Activated T-helper 17 cell treated with anti-CD3 and anti-CD28 coated beads, Interleukin-2, amount 50 U/mL, for 72 hours (primary cell): ENCODE measurements at regions not wholly inside any gene's neighbourhood (a gene's known extent, or its start where the extent isn't known, plus 50 kb on each side); places are given as distances from the start of the nearest gene placed in this dataset.
"Not testable (repeated sequence)": the region's sequence is repeated elsewhere in the genome, so short reads cannot be mapped to it uniquely, and the experiment has no call there.

Experiments
- ATAC-seq: fragments of 150-1000 bp; cut with Tn5 transposase; replicated peaks from 2 replicates; pipeline ENCODE4 v1.10.0; 2021; ENCODE audit warnings: mild to moderate bottlenecking, moderate library complexity
- H3K27ac Mint-ChIP-seq: one replicate; pipeline ENCODE4 v1.8.0; 2022; ENCODE audit warnings: mixed read lengths
- H3K27me3 Mint-ChIP-seq: one replicate; pipeline ENCODE4 v1.8.0; 2022; ENCODE audit warnings: mixed read lengths
- H3K36me3 Mint-ChIP-seq: one replicate; pipeline ENCODE4 v1.8.0; 2022; ENCODE audit warnings: low read depth, mild to moderate bottlenecking, mixed read lengths
- H3K4me1 Mint-ChIP-seq: one replicate; pipeline ENCODE4 v1.8.0; 2022; ENCODE audit warnings: mixed read lengths
- H3K4me3 Mint-ChIP-seq: one replicate; pipeline ENCODE4 v1.8.0; 2022; ENCODE audit warnings: mild to moderate bottlenecking, mixed read lengths
- H3K9me3 Mint-ChIP-seq: one replicate; pipeline ENCODE4 v1.8.0; 2022; ENCODE audit warnings: mixed read lengths

DNA sequence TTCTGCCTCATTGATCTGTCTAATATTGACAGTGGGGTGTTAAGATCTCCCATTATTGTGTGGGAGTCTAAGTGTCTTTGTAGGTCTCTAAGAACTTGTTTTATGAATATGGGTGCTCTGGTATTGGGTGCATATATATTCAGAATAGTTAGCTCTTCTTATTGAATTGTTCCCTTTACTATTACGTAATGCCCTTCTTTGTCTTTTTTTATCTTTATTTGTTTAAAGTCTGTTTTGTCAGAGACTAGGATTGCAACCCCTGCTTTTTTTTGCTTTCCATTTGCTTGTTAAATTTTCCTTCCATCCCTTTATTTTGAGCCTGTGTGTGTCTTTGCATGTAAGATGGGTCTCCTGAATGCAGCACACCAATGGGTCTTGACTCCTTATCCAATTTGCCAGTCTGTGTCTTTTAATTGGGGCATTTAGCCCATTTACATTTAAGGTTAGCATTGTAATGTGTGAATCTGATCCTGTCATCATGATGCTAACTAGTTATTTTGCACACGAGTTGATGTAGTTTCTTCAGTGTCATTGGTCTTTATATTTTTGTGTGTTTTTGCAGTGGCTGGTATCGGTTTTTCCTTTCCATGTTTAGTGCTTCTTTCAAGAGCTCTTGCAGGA lies 1126.0 kb upstream of the TMEM132C start:
- H3K27ac Mint-ChIP-seq, H3K4me3 Mint-ChIP-seq, H3K4me1 Mint-ChIP-seq, ATAC-seq, H3K36me3 Mint-ChIP-seq: not testable (repeated sequence)
- peaks cover 12% of the 10 kb centered on the region for H3K9me3 Mint-ChIP-seq
- H3K27me3 Mint-ChIP-seq: peaks cover 27% of the 10 kb centered on the region

DNA sequence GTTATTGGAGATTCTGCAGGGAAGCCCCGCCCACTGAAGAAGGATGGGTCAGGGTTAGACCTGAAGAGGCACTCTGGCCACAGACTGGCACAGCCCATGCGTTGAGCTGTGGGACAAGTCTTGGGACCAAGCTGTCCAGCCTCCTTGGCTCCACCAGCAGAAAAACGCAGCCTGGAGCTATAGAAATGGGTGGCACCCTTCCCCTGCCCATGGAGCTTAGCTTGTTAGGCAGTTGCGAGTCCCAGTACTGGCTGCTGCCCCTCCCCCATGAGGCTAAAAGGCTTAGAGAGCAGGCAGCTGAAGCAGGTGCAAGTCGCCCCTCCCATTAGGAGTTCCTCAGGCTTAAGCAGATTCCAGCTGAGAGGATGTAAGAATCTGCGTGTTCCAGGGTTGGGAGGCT lies 1124.0 kb upstream of the TMEM132C start:
- H3K27ac Mint-ChIP-seq: no peak overlapping the region
- ATAC-seq: no peak
- no peaks in the 10 kb centered on the region for H3K36me3 Mint-ChIP-seq
- no peak overlapping the region for H3K4me3 Mint-ChIP-seq
- H3K9me3 Mint-ChIP-seq: peaks cover 12% of the 10 kb centered on the region
- no peaks in the 10 kb centered on the region for H3K4me1 Mint-ChIP-seq
- H3K27me3 Mint-ChIP-seq: peaks cover 25% of the 10 kb centered on the region

- peaks cover 12% of the 10 kb centered on the region for H3K9me3 Mint-ChIP-seq
- no peak overlapping the region for H3K4me3 Mint-ChIP-seq
- H3K36me3 Mint-ChIP-seq: no peaks in the 10 kb centered on the region
- no peaks in the 10 kb centered on the region for H3K4me1 Mint-ChIP-seq
- H3K27me3 Mint-ChIP-seq: peaks cover 18% of the 10 kb centered on the region
- no peak overlapping the region for H3K27ac Mint-ChIP-seq
- no peak for ATAC-seq
Observed at GRCh38 chr12:127144770-127145169, 1122.2 kb upstream of the TMEM132C start.

- Mint-ChIP-seq H3K27ac (peak overlapping the region; percentile 46), H3K4me3 (peak overlapping the region; percentile 75), H3K4me1 (no peaks in the 10 kb centered on the region), H3K36me3 (no peaks in the 10 kb centered on the region), H3K27me3 (peaks cover 13% of the 10 kb centered on the region), H3K9me3 (peaks cover 12% of the 10 kb centered on the region)
- no peak for ATAC-seq
Observed at GRCh38 chr12:127145241-127145928, 1121.6 kb upstream of the TMEM132C start.

DNA sequence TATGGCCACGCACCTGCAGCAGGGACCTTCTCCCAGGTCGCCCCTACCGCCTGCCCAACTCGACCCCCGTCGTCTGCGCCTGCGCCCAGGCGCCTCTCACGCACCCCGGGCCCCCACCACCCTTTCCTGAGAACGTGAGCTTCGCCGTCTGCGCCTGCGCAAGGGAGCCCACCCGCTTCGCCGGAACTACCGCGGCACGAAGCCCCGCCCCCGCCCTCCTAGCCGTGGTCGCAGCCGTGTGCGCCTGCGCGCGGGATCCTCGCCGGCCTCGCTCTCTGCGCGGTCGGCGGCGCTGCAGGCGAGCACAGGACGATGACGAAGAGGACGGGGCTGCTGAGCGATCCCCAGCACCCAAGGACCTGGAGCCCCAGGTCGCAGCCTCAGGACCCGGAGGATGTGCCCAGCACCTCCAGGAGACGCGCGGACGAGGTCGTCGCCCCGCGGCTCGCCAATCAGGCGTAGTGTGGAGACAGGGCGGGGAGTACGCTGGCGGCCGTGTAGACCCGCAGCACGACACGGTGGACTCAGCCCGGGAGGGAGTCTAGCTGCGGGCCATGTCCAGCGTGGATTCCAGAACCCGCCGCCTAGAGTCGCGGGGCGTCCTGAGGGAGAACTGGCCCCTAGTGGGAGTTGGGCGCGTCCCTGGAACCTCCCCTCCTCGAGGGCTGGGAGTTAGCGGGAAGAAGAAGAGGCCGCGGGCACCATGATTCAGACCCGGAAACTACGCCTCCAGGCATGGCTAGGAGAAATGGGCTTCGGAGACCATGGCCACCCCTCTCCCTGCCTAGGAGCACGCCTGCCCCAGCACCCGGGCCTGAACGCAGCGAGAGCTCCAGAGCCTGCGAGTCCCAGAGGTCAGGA lies 1120.8 kb upstream of the TMEM132C start:
- Mint-ChIP-seq H3K9me3 (peaks cover 9% of the 10 kb centered on the region), H3K4me3 (peak overlapping the region; percentile 75), H3K36me3 (no peaks in the 10 kb centered on the region), H3K27ac (peak overlapping the region; percentile 46), H3K27me3 (peaks cover 10% of the 10 kb centered on the region), H3K4me1 (no peaks in the 10 kb centered on the region)
- ATAC-seq: peak; percentile 93

- H3K27ac Mint-ChIP-seq: no peak overlapping the region
- H3K4me1 Mint-ChIP-seq: no peaks in the 10 kb centered on the region
- no peaks in the 10 kb centered on the region for H3K9me3 Mint-ChIP-seq
- no peak for ATAC-seq
- H3K27me3 Mint-ChIP-seq: peaks cover 3% of the 10 kb centered on the region
- H3K36me3 Mint-ChIP-seq: no peaks in the 10 kb centered on the region
- H3K4me3 Mint-ChIP-seq: peak overlapping the region; percentile 75
Observed at GRCh38 chr12:127146991-127147718, 1119.8 kb upstream of the TMEM132C start.

DNA sequence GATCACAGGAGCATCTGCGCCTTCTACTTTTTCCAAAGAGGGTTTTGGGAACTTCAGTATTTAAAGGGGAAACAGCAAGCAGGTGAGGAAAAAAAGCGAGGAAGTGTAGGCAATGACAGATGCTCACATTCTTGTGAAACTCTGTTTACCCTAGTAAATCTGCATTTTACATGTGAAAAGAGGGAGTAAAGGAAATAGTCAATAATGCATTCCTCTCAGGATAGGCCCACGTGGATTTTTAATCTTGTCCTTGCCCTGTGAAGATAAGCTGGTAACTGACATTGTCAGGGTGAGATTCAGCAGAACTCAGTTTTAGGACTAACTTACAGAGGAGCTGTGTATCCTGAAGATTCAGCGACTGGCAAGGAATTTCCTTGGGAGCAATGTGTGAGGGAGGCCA lies 1119.2 kb upstream of the TMEM132C start:
- no peaks in the 10 kb centered on the region for H3K9me3 Mint-ChIP-seq
- no peaks in the 10 kb centered on the region for H3K4me1 Mint-ChIP-seq
- H3K4me3 Mint-ChIP-seq: no peak overlapping the region
- no peak overlapping the region for H3K27ac Mint-ChIP-seq
- ATAC-seq: no peak
- H3K27me3 Mint-ChIP-seq: no peaks in the 10 kb centered on the region
- H3K36me3 Mint-ChIP-seq: no peaks in the 10 kb centered on the region

DNA sequence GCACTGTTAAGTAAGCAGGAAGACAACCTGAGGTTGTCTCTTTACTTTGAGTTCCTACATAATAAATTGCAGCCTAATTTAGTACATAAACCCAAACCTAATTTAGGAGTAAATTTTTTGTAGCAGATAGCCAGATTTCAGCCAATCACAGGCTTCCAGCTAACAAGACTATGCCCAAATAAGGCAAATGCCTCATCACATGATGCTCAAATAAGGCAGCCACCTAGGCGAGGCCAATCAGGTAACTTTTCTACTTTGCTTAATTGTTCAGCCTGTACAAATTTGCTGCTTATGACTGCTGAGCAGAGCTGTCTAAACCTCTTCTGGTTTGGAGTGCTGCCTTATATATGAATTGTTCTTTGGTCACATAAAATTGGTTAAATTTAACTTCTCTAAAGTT lies 1118.7 kb upstream of the TMEM132C start:
- no peak for ATAC-seq
- H3K27ac Mint-ChIP-seq: no peak overlapping the region

DNA sequence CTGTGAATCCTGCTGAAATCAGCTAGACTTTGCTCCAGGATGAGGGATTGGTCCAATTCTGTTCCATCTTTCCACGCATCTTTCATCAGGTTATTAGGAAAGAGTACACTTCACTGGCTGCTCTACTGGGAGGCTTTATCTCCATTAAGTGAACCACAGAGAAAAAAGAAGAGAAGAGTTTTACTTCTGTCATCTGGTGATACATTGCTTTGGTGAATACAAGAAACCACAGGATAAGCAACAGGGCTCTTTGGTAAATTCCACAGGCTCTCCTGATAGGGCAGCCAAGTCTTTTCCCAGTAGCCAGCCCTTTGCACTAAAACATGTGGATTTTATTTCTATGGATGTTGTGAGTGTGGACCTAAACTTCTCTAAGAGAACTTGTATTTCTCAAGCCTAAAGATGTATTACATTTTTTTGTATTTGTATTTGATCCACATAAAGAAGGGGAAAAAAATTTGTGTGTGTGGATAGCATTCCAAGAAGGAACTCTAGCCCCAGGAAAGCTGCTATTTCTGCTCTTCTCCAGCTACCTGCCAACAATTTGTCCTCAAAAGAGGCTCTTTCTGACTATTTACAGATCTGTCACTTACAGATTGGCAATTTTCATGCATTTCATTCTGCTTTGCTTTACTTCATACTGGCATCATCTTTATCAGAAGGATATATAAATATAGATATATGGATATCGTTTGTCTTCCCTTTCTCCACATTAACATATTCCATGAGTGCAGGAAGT lies 1117.6 kb upstream of the TMEM132C start:
- no peaks in the 10 kb centered on the region for H3K36me3 Mint-ChIP-seq

More for the DNA sequence above, 1118.7 kb upstream of the TMEM132C start:
- Mint-ChIP-seq H3K4me1 (no peaks in the 10 kb centered on the region), H3K27me3 (no peaks in the 10 kb centered on the region), H3K4me3 (no peak overlapping the region), H3K9me3 (no peaks in the 10 kb centered on the region), H3K36me3 (no peaks in the 10 kb centered on the region)

GRCh38 chr12:127150028-127150427 lies 1116.9 kb upstream of the TMEM132C start:
- Mint-ChIP-seq H3K27ac (no peak overlapping the region), H3K9me3 (no peaks in the 10 kb centered on the region), H3K27me3 (no peaks in the 10 kb centered on the region), H3K4me1 (no peaks in the 10 kb centered on the region), H3K4me3 (no peak overlapping the region), H3K36me3 (no peaks in the 10 kb centered on the region)
- ATAC-seq: no peak

More for the DNA sequence above, 1117.6 kb upstream of the TMEM132C start:
- Mint-ChIP-seq H3K27ac (no peak overlapping the region), H3K4me3 (no peak overlapping the region), H3K9me3 (no peaks in the 10 kb centered on the region), H3K27me3 (no peaks in the 10 kb centered on the region), H3K4me1 (no peaks in the 10 kb centered on the region)
- ATAC-seq: no peak

DNA sequence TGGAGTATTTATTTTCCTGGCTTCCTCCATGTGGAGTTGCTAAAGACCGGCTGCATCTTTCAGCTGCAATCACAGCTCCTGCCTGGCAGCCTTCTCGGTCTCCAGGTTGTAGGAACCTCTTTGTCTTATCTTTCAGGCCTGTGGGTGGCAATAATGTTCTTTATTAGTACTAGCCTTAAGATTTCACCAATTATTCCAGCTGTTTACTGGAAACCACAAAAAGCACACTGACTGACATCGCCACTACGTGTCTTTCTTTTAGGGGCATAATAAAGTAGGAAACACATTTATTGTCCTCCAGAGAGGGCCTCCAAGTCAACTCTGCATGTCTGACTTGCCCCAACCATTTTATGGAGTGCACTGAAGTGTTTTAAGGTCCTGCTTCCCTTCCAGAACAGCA lies 1116.5 kb upstream of the TMEM132C start:
- Mint-ChIP-seq H3K27ac (no peak overlapping the region), H3K4me1 (no peaks in the 10 kb centered on the region), H3K36me3 (no peaks in the 10 kb centered on the region), H3K4me3 (no peak overlapping the region), H3K27me3 (no peaks in the 10 kb centered on the region), H3K9me3 (no peaks in the 10 kb centered on the region)
- ATAC-seq: no peak

DNA sequence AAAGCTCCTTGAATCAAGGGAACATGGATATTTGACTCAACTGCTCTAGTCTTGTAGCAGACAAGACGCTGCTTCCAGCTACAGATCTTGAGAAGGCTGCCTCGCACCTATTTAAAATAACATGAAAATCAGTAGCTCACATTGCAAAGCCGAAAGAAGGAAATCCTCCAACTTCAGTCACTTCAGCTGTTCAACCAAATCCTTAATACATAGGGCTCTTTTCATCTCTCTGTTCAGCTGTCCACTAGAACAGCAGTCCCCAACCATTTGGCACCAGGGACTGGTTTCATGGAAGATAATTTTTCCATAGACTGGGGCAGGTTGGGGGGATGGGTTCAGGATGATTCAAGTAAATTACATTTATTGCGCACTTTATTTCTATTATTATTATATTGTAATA lies 1116.0 kb upstream of the TMEM132C start:
- ATAC-seq: no peak
- Mint-ChIP-seq H3K9me3 (no peaks in the 10 kb centered on the region), H3K27ac (no peak overlapping the region), H3K27me3 (no peaks in the 10 kb centered on the region), H3K36me3 (no peaks in the 10 kb centered on the region), H3K4me3 (no peak overlapping the region), H3K4me1 (no peaks in the 10 kb centered on the region)

DNA sequence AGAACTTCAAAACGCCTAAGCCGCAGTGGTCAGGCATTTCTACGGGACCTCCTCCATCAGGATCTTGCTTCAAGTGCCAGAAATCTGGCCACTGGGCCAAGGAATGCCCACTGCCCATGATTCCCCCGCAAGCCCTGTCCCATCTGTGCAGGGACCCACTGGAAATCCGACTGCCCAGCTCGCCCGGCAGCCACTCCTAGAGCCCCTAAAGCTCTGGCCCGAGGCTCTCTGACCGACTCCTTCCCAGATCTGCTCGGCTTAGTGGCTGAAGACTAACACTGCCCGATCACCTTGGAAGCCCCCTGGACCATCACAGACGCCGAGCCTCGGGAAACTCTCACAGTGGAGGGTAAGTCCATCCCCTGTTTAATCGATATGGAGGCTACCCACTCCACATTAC lies 1113.0 kb upstream of the TMEM132C start:
- H3K36me3 Mint-ChIP-seq: no peaks in the 10 kb centered on the region
- no peaks in the 10 kb centered on the region for H3K9me3 Mint-ChIP-seq
- no peaks in the 10 kb centered on the region for H3K27me3 Mint-ChIP-seq
- H3K4me3 Mint-ChIP-seq: no peak overlapping the region
- no peak overlapping the region for H3K27ac Mint-ChIP-seq
- no peaks in the 10 kb centered on the region for H3K4me1 Mint-ChIP-seq
- ATAC-seq: no peak

- ATAC-seq: not testable (repeated sequence)
Observed at GRCh38 chr12:127154830-127155229, 1112.1 kb upstream of the TMEM132C start.

More at GRCh38 chr12:127154830-127155229, 1112.1 kb upstream of the TMEM132C start:
- H3K36me3 Mint-ChIP-seq, H3K9me3 Mint-ChIP-seq, H3K4me3 Mint-ChIP-seq, H3K27me3 Mint-ChIP-seq, H3K27ac Mint-ChIP-seq, H3K4me1 Mint-ChIP-seq: not testable (repeated sequence)
